ENCODE measurements at regions not wholly inside any gene's neighbourhood (a gene's known extent, or its start where the extent isn't known, plus 50 kb on each side); places are given as distances from the start of the nearest gene placed in this dataset.
A peak's percentile ranks its signal among the peaks of the same experiment; 100 is the strongest.

DNA sequence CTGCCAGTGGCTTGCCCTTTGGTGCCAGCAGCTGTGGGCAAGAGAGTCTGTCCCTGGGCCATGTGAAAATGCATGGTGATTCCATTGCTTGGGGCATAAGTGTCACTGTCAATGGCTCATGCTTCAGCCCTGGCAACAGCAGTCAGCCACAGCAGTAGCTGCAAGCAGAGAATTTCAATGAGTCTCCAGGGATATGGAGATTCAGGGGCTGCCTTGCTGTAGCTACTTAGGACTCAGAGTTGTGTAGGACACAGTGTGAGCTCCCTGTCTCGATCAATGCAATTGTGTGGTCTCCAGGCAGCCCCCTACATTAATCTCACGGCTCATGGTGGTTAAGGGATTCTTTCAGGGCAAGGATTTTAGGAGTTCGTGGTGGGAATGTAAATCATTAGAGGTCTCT is 126.3 kb upstream of the STARD3NL start:
- POLR2A ChIA-PET, result no interaction called here
- CTCF ChIA-PET, result interaction anchor here (0.6 to 1.5 kb wide), 2 partner anchors 164 to 317 kb away, joined by 4 read pairs; no protein-coding TSS in a partner anchor

GRCh38 chr7:38052786-38053185 is 125.3 kb upstream of the STARD3NL start:
- ChIA-PET CTCF (no interaction called here), POLR2A (no interaction called here)
- H3K9me3 ChIP-seq (ENCODE audit: control insufficient read depth, insufficient read depth, low read depth, low read length), result no peaks in the 10 kb centered on the region
- no peak overlapping the region for H3K27ac ChIP-seq (ENCODE audit: extremely low read depth, low read depth, low read length)
- H3K4me1 ChIP-seq (ENCODE audit: control insufficient read depth, insufficient read depth, low read length), result no peaks in the 10 kb centered on the region
- TF ChIP-seq ZNF510 (tag by site-specific recombination; IDR thresholded peaks at IDR 0.05; ENCODE audit: insufficient replicate concordance), result no peak
- peak; percentile 68; the same call in 1 of the 2 replicates for TF ChIP-seq SCRT1 (tag by site-specific recombination; IDR thresholded peaks at IDR 0.05; ENCODE audit: borderline replicate concordance)
- no peak overlapping the region for H3K4me3 ChIP-seq (ENCODE audit: low read depth, low read length)
- no peaks in the 10 kb centered on the region for H3K36me3 ChIP-seq (ENCODE audit: control insufficient read depth in 2 of 2, insufficient read depth in 1 of 2, low read length in 2 of 2)

More for the DNA sequence above, 126.3 kb upstream of the STARD3NL start:
- Histone ChIP-seq H3K4me1 (ENCODE audit: control insufficient read depth, insufficient read depth, low read length) (no peaks in the 10 kb centered on the region), H3K9me3 (ENCODE audit: control insufficient read depth, insufficient read depth, low read depth, low read length) (no peaks in the 10 kb centered on the region), H3K27ac (ENCODE audit: extremely low read depth, low read depth, low read length) (no peak overlapping the region), H3K4me3 (ENCODE audit: low read depth, low read length) (no peak overlapping the region), H3K36me3 (ENCODE audit: control insufficient read depth in 2 of 2, insufficient read depth in 1 of 2, low read length in 2 of 2) (no peaks in the 10 kb centered on the region)
- TF ChIP-seq SP2 (tag by site-specific recombination; IDR thresholded peaks at IDR 0.05) (no peak), ELK4 (IDR thresholded peaks at IDR 0.05; ENCODE audit: borderline replicate concordance, low read depth, low read length) (no peak)

DNA sequence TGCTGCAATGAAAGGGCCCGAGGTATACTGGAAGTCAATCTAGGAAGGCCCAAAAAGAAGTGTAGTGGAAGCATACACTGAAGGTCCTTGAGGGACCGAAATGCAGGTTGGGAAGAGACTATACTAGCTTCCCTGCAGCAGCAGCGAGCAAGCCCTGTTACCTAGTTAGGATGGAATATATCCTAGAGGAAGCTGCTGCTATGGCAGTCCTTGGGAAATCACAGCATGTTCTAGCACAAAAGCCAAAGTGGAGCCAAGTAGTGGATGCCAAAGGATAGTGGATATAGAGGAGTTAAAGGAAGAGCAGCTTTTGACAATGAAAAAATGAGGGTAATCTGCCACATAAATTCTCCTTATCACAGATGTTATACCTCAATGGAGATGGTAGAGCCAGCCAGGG is 123.8 kb upstream of the STARD3NL start:
- ChIA-PET CTCF (no interaction called here), POLR2A (no interaction called here)
- Histone ChIP-seq H3K4me3 (ENCODE audit: low read depth, low read length) (no peak overlapping the region), H3K27ac (ENCODE audit: extremely low read depth, low read depth, low read length) (no peak overlapping the region), H3K36me3 (ENCODE audit: control insufficient read depth in 2 of 2, insufficient read depth in 1 of 2, low read length in 2 of 2) (no peaks in the 10 kb centered on the region), H3K4me1 (ENCODE audit: control insufficient read depth, insufficient read depth, low read length) (peaks cover 4% of the 10 kb centered on the region; the same call in 1 of the 2 replicates), H3K9me3 (ENCODE audit: control insufficient read depth, insufficient read depth, low read depth, low read length) (no peaks in the 10 kb centered on the region)
- TF ChIP-seq, protein P1, sequence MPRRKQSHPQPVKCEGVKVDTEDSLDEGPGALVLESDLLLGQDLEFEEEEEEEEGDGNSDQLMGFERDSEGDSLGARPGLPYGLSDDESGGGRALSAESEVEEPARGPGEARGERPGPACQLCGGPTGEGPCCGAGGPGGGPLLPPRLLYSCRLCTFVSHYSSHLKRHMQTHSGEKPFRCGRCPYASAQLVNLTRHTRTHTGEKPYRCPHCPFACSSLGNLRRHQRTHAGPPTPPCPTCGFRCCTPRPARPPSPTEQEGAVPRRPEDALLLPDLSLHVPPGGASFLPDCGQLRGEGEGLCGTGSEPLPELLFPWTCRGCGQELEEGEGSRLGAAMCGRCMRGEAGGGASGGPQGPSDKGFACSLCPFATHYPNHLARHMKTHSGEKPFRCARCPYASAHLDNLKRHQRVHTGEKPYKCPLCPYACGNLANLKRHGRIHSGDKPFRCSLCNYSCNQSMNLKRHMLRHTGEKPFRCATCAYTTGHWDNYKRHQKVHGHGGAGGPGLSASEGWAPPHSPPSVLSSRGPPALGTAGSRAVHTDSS (tag by site-specific recombination; IDR thresholded peaks at IDR 0.05), result no peak
- TF ChIP-seq ZNF24 (tag by site-specific recombination; IDR thresholded peaks at IDR 0.05) (no peak), ZEB2 (tag by site-specific recombination; IDR thresholded peaks at IDR 0.05) (no peak), ZNF501 (tag by site-specific recombination; IDR thresholded peaks at IDR 0.05) (no peak), TSHZ1 (tag by site-specific recombination; IDR thresholded peaks at IDR 0.05; ENCODE audit: borderline replicate concordance) (no peak), ZNF561 (tag by site-specific recombination; IDR thresholded peaks at IDR 0.05; ENCODE audit: borderline replicate concordance) (no peak), BCL11B (tag by site-specific recombination; IDR thresholded peaks at IDR 0.05; ENCODE audit: low read depth) (no peak), ZBTB44 (tag by site-specific recombination; IDR thresholded peaks at IDR 0.05) (no peak), ZXDB (tag by site-specific recombination; IDR thresholded peaks at IDR 0.05) (no peak), ZNF548 (tag by site-specific recombination; IDR thresholded peaks at IDR 0.05) (no peak), ZNF48 (tag by site-specific recombination; IDR thresholded peaks at IDR 0.05) (no peak), FEZF1 (tag by site-specific recombination; IDR thresholded peaks at IDR 0.05) (no peak), ZNF76 (tag by site-specific recombination; IDR thresholded peaks at IDR 0.05; ENCODE audit: borderline replicate concordance, low read depth) (no peak), ZNF664 (tag by site-specific recombination; IDR thresholded peaks at IDR 0.05) (no peak), ZNF423 (tag by site-specific recombination; IDR thresholded peaks at IDR 0.05) (no peak), HOXC10 (CRISPR knock-in tag; IDR thresholded peaks at IDR 0.05) (no peak)
- TF ChIP-seq, protein P2, sequence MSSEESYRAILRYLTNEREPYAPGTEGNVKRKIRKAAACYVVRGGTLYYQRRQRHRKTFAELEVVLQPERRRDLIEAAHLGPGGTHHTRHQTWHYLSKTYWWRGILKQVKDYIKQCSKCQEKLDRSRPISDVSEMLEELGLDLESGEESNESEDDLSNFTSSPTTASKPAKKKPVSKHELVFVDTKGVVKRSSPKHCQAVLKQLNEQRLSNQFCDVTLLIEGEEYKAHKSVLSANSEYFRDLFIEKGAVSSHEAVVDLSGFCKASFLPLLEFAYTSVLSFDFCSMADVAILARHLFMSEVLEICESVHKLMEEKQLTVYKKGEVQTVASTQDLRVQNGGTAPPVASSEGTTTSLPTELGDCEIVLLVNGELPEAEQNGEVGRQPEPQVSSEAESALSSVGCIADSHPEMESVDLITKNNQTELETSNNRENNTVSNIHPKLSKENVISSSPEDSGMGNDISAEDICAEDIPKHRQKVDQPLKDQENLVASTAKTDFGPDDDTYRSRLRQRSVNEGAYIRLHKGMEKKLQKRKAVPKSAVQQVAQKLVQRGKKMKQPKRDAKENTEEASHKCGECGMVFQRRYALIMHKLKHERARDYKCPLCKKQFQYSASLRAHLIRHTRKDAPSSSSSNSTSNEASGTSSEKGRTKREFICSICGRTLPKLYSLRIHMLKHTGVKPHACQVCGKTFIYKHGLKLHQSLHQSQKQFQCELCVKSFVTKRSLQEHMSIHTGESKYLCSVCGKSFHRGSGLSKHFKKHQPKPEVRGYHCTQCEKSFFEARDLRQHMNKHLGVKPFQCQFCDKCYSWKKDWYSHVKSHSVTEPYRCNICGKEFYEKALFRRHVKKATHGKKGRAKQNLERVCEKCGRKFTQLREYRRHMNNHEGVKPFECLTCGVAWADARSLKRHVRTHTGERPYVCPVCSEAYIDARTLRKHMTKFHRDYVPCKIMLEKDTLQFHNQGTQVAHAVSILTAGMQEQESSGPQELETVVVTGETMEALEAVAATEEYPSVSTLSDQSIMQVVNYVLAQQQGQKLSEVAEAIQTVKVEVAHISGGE (tag by site-specific recombination; conservative IDR thresholded peaks at IDR 0.05; ENCODE audit: low read depth), result no peak

All from HEK293 (cell line).